ENCODE measurements at regions not wholly inside any gene's neighbourhood (a gene's known extent, or its start where the extent isn't known, plus 50 kb on each side); places are given as distances from the start of the nearest gene placed in this dataset.

DNA sequence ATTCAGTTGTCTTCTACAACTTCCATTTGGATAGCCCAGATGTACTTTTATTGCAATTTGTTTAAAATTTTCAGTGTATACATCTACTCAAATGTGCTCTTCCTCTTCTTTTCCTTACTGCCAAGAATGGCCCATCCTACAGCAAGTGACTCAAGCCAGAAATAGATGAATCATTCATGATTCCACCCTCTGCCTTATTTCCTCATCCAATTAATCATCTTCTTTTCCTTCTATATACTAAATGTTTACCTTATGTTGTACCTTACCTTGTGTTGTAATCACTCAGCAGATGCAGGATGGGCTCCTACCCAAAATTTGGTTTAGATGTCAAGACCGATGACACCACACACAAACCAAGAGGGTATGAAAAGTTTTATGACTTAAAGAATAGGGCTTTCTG lies 437.8 kb downstream of the GRXCR1 start:
- TF ChIP-seq, protein P1, sequence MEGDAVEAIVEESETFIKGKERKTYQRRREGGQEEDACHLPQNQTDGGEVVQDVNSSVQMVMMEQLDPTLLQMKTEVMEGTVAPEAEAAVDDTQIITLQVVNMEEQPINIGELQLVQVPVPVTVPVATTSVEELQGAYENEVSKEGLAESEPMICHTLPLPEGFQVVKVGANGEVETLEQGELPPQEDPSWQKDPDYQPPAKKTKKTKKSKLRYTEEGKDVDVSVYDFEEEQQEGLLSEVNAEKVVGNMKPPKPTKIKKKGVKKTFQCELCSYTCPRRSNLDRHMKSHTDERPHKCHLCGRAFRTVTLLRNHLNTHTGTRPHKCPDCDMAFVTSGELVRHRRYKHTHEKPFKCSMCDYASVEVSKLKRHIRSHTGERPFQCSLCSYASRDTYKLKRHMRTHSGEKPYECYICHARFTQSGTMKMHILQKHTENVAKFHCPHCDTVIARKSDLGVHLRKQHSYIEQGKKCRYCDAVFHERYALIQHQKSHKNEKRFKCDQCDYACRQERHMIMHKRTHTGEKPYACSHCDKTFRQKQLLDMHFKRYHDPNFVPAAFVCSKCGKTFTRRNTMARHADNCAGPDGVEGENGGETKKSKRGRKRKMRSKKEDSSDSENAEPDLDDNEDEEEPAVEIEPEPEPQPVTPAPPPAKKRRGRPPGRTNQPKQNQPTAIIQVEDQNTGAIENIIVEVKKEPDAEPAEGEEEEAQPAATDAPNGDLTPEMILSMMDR (IDR thresholded peaks at IDR 0.05; ENCODE audit: insufficient read depth in 1 of 2, low read depth in 1 of 2, low read length in 1 of 2, severe bottlenecking in 1 of 2, unreplicated experiment in 1 of 2): no peak
- Histone ChIP-seq H3K4me3 (ENCODE audit: low read depth, low read length) (no peak overlapping the region), H3K36me3 (ENCODE audit: control insufficient read depth, insufficient read depth, low read length) (no peaks in the 10 kb centered on the region), H3K4me1 (no peaks in the 10 kb centered on the region), H3K9me3 (no peaks in the 10 kb centered on the region), H3K27me3 (replicated peaks; ENCODE audit: control insufficient read depth, insufficient read depth, low read length) (no peaks in the 10 kb centered on the region)
- no peak for DNase-seq
- H3K27me3 Mint-ChIP-seq (ENCODE audit: insufficient read depth, unreplicated experiment): peaks cover 5% of the 10 kb centered on the region
- H3K4me1 Mint-ChIP-seq (ENCODE audit: low read depth, unreplicated experiment): no peaks in the 10 kb centered on the region
- no peaks in the 10 kb centered on the region for H3K9me3 Mint-ChIP-seq (ENCODE audit: unreplicated experiment)
- no peaks in the 10 kb centered on the region for H3K36me3 Mint-ChIP-seq (ENCODE audit: insufficient read depth, unreplicated experiment)
- intact Hi-C loops (cut with micrococcal nuclease; ENCODE audit: unreplicated experiment): no loop called here
- ChIA-PET POLR2A (no interaction called here), CTCF (no interaction called here)
- no peak overlapping the region for H3K27ac Mint-ChIP-seq (ENCODE audit: unreplicated experiment)
- no TSS peak for BruUV-seq (replicated peaks)
- H3K4me3 Mint-ChIP-seq (ENCODE audit: unreplicated experiment): no peak overlapping the region

DNA sequence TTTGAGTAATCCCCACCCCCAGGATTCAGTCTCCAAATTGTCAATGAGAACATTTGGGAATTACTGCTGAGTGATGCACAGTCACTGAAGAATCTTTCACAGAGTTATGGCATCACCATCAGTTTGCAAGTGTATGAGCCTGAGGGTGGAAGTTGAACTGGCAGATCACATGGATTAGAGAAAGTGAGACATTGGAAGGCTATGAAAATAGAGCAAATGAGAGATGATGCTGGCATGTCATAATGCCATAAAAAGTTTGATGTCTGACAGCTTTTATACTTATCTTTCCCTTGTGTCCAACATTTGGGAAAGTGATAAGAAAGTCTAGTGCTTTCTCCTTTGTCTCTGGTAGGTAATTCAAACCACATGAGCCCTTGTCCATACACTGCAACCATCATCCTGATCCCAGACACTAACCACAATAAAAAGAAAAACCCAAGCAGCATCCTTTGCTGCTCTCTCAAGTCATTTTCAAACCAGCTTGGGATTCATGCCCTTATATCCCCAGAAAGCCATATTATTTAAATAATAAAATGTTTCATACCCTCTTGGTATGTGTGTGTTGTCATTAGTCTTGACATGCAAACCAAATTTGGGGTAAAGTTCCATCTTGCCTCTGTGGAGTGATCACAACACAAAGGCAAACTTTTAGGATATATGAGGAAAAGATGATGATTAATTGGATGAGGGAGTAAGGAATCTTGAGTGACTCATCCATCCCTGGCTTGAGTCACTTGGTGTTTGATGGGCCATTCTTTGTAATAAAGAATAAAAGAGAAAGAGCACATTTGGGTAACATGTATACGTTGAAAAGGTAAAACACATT lies 438.9 kb downstream of the GRXCR1 start:
- no peak for DNase-seq
- no peaks in the 10 kb centered on the region for H3K27me3 ChIP-seq (replicated peaks; ENCODE audit: control insufficient read depth, insufficient read depth, low read length)
- TF ChIP-seq, protein P1 (IDR thresholded peaks at IDR 0.05; ENCODE audit: insufficient read depth in 1 of 2, low read depth in 1 of 2, low read length in 1 of 2, severe bottlenecking in 1 of 2, unreplicated experiment in 1 of 2): no peak
- ChIA-PET CTCF (no interaction called here), POLR2A (no interaction called here)
- no peak overlapping the region for H3K4me3 ChIP-seq (ENCODE audit: low read depth, low read length)
- H3K36me3 ChIP-seq (ENCODE audit: control insufficient read depth, insufficient read depth, low read length): no peaks in the 10 kb centered on the region
- H3K4me1 Mint-ChIP-seq (ENCODE audit: low read depth, unreplicated experiment): no peaks in the 10 kb centered on the region
- H3K9me3 ChIP-seq: no peaks in the 10 kb centered on the region
- no peaks in the 10 kb centered on the region for H3K36me3 Mint-ChIP-seq (ENCODE audit: insufficient read depth, unreplicated experiment)
- no peaks in the 10 kb centered on the region for H3K4me1 ChIP-seq
- intact Hi-C loops (cut with micrococcal nuclease; ENCODE audit: unreplicated experiment): no loop called here
- BruUV-seq (replicated peaks): no TSS peak
- H3K4me3 Mint-ChIP-seq (ENCODE audit: unreplicated experiment): no peak overlapping the region
- no peak overlapping the region for H3K27ac Mint-ChIP-seq (ENCODE audit: unreplicated experiment)
- H3K9me3 Mint-ChIP-seq (ENCODE audit: unreplicated experiment): no peaks in the 10 kb centered on the region
- H3K27me3 Mint-ChIP-seq (ENCODE audit: insufficient read depth, unreplicated experiment): peaks cover 5% of the 10 kb centered on the region

- Mint-ChIP-seq H3K4me1 (ENCODE audit: low read depth, unreplicated experiment) (no peaks in the 10 kb centered on the region), H3K36me3 (ENCODE audit: insufficient read depth, unreplicated experiment) (no peaks in the 10 kb centered on the region), H3K27ac (ENCODE audit: unreplicated experiment) (no peak overlapping the region), H3K9me3 (ENCODE audit: unreplicated experiment) (no peaks in the 10 kb centered on the region), H3K4me3 (ENCODE audit: unreplicated experiment) (no peak overlapping the region), H3K27me3 (ENCODE audit: insufficient read depth, unreplicated experiment) (peaks cover 5% of the 10 kb centered on the region)
- no peak overlapping the region for H3K4me3 ChIP-seq (ENCODE audit: low read depth, low read length)
- intact Hi-C loops (cut with micrococcal nuclease; ENCODE audit: unreplicated experiment): no loop called here
- CTCF ChIA-PET: no interaction called here
- H3K9me3 ChIP-seq: no peaks in the 10 kb centered on the region
- TF ChIP-seq, protein P1 (IDR thresholded peaks at IDR 0.05; ENCODE audit: insufficient read depth in 1 of 2, low read depth in 1 of 2, low read length in 1 of 2, severe bottlenecking in 1 of 2, unreplicated experiment in 1 of 2): no peak
- no peak for DNase-seq
- POLR2A ChIA-PET: no interaction called here
- no peaks in the 10 kb centered on the region for H3K27me3 ChIP-seq (replicated peaks; ENCODE audit: control insufficient read depth, insufficient read depth, low read length)
- H3K4me1 ChIP-seq: no peaks in the 10 kb centered on the region
- BruUV-seq (replicated peaks): no TSS peak
- H3K36me3 ChIP-seq (ENCODE audit: control insufficient read depth, insufficient read depth, low read length): no peaks in the 10 kb centered on the region
These were observed 439.5 kb downstream of the GRXCR1 start for GRCh38 chr4:43332052-43332425.

All from Caco-2 (cell line).